ENCODE measurements at regions not wholly inside any gene's neighbourhood (a gene's known extent, or its start where the extent isn't known, plus 50 kb on each side); places are given as distances from the start of the nearest gene placed in this dataset.

- Histone ChIP-seq H3K27me3 (no peaks in the 10 kb centered on the region), H3K4me1 (replicated peaks in 1 of 2) (no peaks in the 10 kb centered on the region), H3K36me3 (replicated peaks in 1 of 2) (no peaks in the 10 kb centered on the region), H3K9me3 (replicated peaks in 1 of 3) (no peaks in the 10 kb centered on the region), H3K4me3 (no peak overlapping the region), H3K27ac (no peak overlapping the region)
- intact Hi-C loops (cut with DNase I): no loop called here
- DNase-seq: no peak
- WGBS, 4 donors: 82 to 88% (median 87%) methylated on average over 2 of the region's 2 CpGs
- no peak for TF ChIP-seq POLR2A (IDR thresholded peaks at IDR 0.05)
- no peak for TF ChIP-seq CTCF (IDR thresholded peaks at IDR 0.05)
Measured at GRCh38 chr9:134509817-134510216, 131.8 kb upstream of the COL5A1 start.

- no peak for DNase-seq
- Histone ChIP-seq H3K36me3 (replicated peaks in 1 of 2) (no peaks in the 10 kb centered on the region), H3K4me3 (no peak overlapping the region), H3K4me1 (replicated peaks in 1 of 2) (no peaks in the 10 kb centered on the region), H3K27me3 (no peaks in the 10 kb centered on the region), H3K27ac (no peak overlapping the region), H3K9me3 (replicated peaks in 1 of 3) (no peaks in the 10 kb centered on the region)
- intact Hi-C loops (cut with DNase I): no loop called here
- no peak for TF ChIP-seq CTCF (IDR thresholded peaks at IDR 0.05)
- no peak for TF ChIP-seq POLR2A (IDR thresholded peaks at IDR 0.05)
- WGBS, 4 donors: 86 to 94% (median 87%) methylated on average over 8 of the region's 8 CpGs
Measured at GRCh38 chr9:134514503-134514902, 127.1 kb upstream of the COL5A1 start.

GRCh38 chr9:134515026-134515821, 126.4 kb upstream of the COL5A1 start:
- Histone ChIP-seq H3K36me3 (replicated peaks in 1 of 2) (no peaks in the 10 kb centered on the region), H3K9me3 (replicated peaks in 1 of 3) (no peaks in the 10 kb centered on the region), H3K27me3 (no peaks in the 10 kb centered on the region), H3K27ac (no peak overlapping the region), H3K4me3 (no peak overlapping the region), H3K4me1 (replicated peaks in 1 of 2) (no peaks in the 10 kb centered on the region)
- TF ChIP-seq POLR2A (IDR thresholded peaks at IDR 0.05) (no peak), CTCF (IDR thresholded peaks at IDR 0.05) (no peak)
- intact Hi-C loops (cut with DNase I): no loop called here
- 66 to 71% (median 70%) methylated on average over 12 to 14 of the region's 14 CpGs for WGBS, 4 donors
- DNase-seq: no peak

GRCh38 chr9:134516464-134516863, 125.1 kb upstream of the COL5A1 start:
- no peak overlapping the region for H3K4me3 ChIP-seq
- H3K9me3 ChIP-seq (replicated peaks in 1 of 3): no peaks in the 10 kb centered on the region
- H3K27me3 ChIP-seq: no peaks in the 10 kb centered on the region
- WGBS, 4 donors: 83 to 94% (median 87%) methylated on average over 5 of the region's 5 CpGs
- no peak overlapping the region for H3K27ac ChIP-seq
- TF ChIP-seq CTCF (IDR thresholded peaks at IDR 0.05) (no peak), POLR2A (IDR thresholded peaks at IDR 0.05) (no peak)
- H3K36me3 ChIP-seq (replicated peaks in 1 of 2): no peaks in the 10 kb centered on the region
- intact Hi-C loops (cut with DNase I): no loop called here
- H3K4me1 ChIP-seq (replicated peaks in 1 of 2): no peaks in the 10 kb centered on the region
- DNase-seq: no peak
